Activated naive CD4-positive, alpha-beta T cell (primary cell): ENCODE measurements at regions not wholly inside any gene's neighbourhood (a gene's known extent, or its start where the extent isn't known, plus 50 kb on each side); places are given as distances from the start of the nearest gene placed in this dataset.

Experiments used
- DNase-seq, 4 experiments: peaks; one replicate each; lab custom pipeline; 2025; lab: John Stamatoyannopoulos, UW

- no peak for DNase-seq
Measured at GRCh38 chr9:88754886-88755285, 219.9 kb downstream of the NXNL2 start.

GRCh38 chr9:88757406-88758010 is 222.5 kb downstream of the NXNL2 start:
- no peak for DNase-seq

DNA sequence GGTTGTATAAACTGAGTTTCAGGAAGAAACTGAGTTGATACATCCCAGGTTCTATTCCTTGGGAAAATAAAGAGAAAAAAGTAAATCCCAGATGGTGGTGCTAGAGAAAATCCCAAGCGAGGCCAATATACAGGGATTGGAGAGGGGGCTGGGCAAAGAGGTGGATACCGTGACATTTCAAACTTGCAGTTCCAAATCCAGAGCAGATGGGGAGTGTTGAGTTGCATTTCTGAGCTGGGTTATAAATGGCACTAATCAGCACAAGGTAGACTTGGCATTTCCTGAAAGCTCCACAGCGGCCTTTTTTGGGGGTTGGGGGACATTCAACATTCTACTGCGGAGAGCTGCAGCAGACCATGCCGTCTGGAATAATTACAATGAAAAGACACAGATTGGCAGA is 224.4 kb downstream of the NXNL2 start:
- no peak for DNase-seq

- no peak for DNase-seq
Measured at GRCh38 chr9:88766778-88767503, 224.3 kb upstream of the S1PR3 start.

DNA sequence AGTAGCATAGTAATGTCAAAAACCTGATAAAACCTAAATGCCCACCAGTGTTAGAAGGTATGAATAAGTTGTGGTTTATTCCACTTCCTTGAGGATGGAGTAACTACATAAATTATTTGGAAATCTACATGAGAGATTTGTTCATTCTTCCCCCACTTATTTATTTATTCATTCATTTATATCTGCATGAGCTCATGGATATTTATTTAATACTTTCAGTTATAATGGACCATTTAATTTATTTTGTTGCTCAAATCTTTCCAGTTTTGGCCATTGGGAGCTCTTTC is 223.8 kb upstream of the S1PR3 start:
- DNase-seq: no peak

DNA sequence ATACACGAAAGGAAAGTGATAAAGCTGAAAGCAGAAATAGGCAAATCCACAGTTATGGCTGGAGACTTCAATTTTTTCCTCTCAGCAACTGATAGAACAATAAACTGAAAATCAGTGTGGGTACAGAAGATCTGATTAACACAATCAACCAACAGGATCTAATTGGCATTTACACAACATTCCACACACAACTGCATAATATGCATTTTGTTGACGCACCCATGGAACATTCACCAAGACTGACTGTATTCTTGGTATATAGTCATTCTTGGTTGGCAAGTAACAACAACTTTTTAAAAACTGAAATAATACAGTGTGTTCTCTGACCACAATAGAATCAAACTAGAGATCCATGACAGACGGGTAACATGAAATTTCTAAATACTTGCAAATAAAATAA is 218.7 kb upstream of the S1PR3 start:
- no peak for DNase-seq

GRCh38 chr9:88773126-88773525 is 218.1 kb upstream of the S1PR3 start:
- DNase-seq: no peak

GRCh38 chr9:88773627-88774244 is 217.5 kb upstream of the S1PR3 start:
- no peak for DNase-seq

- no peak for DNase-seq
Measured at GRCh38 chr9:88775037-88775471, 216.2 kb upstream of the S1PR3 start.

GRCh38 chr9:88775559-88775958 is 215.7 kb upstream of the S1PR3 start:
- DNase-seq: no peak

DNA sequence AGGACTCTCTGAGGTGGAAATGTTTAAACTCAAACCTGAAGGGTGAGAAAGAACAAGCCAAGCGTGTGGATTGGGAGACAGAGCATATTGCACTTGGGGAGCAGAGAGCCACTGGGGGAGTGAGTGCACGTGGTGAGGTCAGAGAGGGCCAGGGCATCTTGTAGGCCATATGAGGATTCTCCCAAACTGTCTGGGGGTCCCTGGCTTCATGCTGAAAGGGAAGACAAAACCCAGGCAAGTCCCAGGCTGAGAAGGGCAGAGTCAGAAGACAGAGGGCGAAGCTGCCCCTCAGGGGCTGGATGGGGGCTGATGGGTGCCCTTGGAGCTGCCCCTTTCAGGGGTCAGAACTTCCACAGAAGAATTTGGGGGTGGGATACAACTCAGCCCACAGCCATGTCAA is 215.3 kb upstream of the S1PR3 start:
- DNase-seq: no peak

GRCh38 chr9:88776717-88777497 is 214.4 kb upstream of the S1PR3 start:
- DNase-seq: no peak

GRCh38 chr9:88777498-88778312 is 213.6 kb upstream of the S1PR3 start:
- DNase-seq: no peak

DNA sequence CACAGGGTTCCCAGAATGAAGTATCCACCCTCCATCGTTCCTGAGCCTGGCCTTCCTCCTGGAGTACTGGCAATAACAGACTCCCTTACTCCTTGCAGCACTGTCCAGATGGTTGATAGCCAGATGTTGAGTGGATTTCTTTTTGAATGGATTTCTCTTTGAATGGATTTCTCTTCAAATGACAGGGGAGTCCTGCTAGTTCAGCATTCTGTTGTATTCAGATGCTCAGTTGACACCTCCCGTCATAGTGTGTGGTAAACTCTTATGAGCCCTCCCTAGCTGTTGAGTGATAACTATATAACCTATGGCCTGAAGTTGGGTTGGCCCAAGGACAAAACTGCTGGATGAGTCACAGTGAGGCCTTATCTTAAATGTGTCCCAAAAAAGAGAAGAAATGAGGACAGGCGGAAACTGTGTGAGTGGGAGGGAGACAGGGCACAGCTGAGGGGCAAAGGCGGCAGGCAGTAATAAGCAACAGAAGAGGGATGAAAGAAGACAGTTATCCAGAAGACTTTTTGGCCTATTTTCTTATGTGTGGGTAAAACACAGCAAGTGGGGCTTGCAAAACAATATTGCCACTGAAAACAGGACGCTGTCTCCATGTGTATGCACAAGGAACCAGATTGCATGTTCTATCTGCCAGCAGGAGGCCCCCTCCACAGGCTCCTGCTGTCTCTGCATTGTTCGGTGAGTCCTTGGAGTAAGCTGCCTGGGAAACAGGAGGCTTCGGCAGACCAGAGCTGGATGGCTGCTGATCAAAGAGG is 209.5 kb upstream of the S1PR3 start:
- DNase-seq: no peak

- DNase-seq: no peak
Measured at GRCh38 chr9:88782931-88783710, 208.1 kb upstream of the S1PR3 start.

DNA sequence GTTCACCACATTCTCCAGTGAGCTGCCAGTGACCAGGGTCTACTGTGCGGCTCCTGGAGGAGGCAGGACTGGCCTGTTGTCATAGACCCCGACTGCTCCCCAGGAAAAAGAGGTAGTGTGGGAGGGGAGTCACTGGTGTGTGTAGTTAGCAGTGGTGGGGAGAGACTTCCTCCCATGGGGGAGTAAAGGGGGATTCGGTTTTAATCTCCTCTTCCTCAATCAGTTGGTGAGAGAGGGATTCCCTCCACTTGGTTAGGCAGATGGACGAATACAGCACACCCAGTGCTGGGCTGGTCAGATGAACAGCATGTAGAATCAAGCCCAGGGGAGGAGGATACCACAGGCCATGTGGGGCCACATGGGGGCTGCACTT is 207.6 kb upstream of the S1PR3 start:
- DNase-seq: no peak

- no peak for DNase-seq
Measured at GRCh38 chr9:88784960-88785359, 206.3 kb upstream of the S1PR3 start.

DNA sequence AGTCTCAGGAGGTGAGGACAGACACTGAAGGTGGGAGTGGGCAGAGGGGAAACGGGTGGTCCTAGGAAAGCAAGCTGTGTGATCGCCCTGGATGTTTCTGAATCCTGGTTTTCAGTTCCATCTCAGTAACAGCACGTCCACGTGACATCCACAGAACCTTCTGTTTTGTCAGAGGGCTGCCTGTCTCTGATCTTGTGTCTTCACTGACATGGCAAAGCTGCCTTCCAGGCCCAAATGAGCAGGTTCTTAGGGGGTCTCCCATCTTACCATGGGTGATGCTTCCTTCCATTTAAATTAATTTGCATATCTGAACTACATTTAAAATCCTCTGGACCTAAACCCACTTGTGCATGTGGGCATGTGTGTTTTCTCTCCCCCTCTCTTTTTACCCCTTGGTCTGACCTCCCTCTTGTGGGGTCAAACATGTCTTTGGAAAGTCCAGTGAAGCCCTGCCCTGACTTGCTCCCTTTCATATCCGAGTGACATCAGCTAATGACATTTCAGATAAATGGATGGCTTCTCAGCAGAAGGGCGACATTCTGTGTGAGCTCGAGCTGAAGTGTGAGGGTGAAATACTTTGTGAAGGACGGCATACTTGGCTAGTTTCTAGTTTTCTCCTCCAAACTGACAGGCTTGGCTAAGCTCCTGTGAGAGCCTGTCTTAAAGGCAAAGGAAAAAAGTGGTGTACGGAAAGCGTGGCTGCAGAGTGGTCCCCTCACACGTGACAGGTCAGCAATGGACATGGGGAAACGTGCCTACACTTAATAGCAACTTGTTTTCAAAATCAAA is 204.8 kb upstream of the S1PR3 start:
- DNase-seq: no peak

- no peak for DNase-seq
Measured at GRCh38 chr9:88789785-88790184, 201.5 kb upstream of the S1PR3 start.
